Skeletal muscle satellite cell (primary cell): ENCODE measurements at regions not wholly inside any gene's neighbourhood (a gene's known extent, or its start where the extent isn't known, plus 50 kb on each side); places are given as distances from the start of the nearest gene placed in this dataset.
"Not testable (repeated sequence)": the region's sequence is repeated elsewhere in the genome, so short reads cannot be mapped to it uniquely, and the experiment has no call there.

ENCODE experiments used
- H3K27me3 ChIP-seq: 2 replicates; pipeline ENCODE4 v1.7.0; 2013; ENCODE audit warnings: low read length; ENCODE audit not compliant: control insufficient read depth, insufficient read depth
- H3K36me3 ChIP-seq: 2 replicates; pipeline ENCODE4 v1.7.0; 2013; ENCODE audit warnings: mild to moderate bottlenecking, control low read depth, low read length; ENCODE audit not compliant: insufficient read depth
- H3K4me1 ChIP-seq: 2 replicates; pipeline ENCODE4 v1.7.0; 2013; ENCODE audit warnings: low read length; ENCODE audit not compliant: control insufficient read depth, insufficient read depth
- H3K4me2 ChIP-seq: 2 replicates; pipeline ENCODE4 v1.7.0; 2013; ENCODE audit warnings: mild to moderate bottlenecking, low read length
- H3K4me3 ChIP-seq: 2 replicates; pipeline ENCODE4 v1.7.0; 2013; ENCODE audit warnings: low read length
- H3K9ac ChIP-seq: 2 replicates; pipeline ENCODE4 v1.7.0; 2013; ENCODE audit warnings: mild to moderate bottlenecking, low read depth, low read length, moderate library complexity
- H3K9me3 ChIP-seq: replicated peaks from 2 replicates; pipeline ENCODE4 v1.7.0; 2013; ENCODE audit warnings: mild to moderate bottlenecking, control low read depth, low read length

- no peaks in the 10 kb centered on the region for H3K36me3 ChIP-seq
- no peak overlapping the region for H3K9ac ChIP-seq
- peaks cover 12% of the 10 kb centered on the region for H3K4me1 ChIP-seq
- H3K9me3 ChIP-seq = no peaks in the 10 kb centered on the region
- no peaks in the 10 kb centered on the region for H3K27me3 ChIP-seq
- H3K4me3 ChIP-seq = no peak overlapping the region
- H3K4me2 ChIP-seq = no peak overlapping the region
These were observed 103.1 kb upstream of the MYO10 start for GRCh38 chr5:17039170-17039569.

- H3K9ac ChIP-seq = no peak overlapping the region
- peaks cover 12% of the 10 kb centered on the region for H3K4me1 ChIP-seq
- no peaks in the 10 kb centered on the region for H3K36me3 ChIP-seq
- H3K27me3 ChIP-seq = no peaks in the 10 kb centered on the region
- no peak overlapping the region for H3K4me2 ChIP-seq
- no peaks in the 10 kb centered on the region for H3K9me3 ChIP-seq
- no peak overlapping the region for H3K4me3 ChIP-seq
These were observed 106.0 kb upstream of the MYO10 start for GRCh38 chr5:17042041-17042440.

- H3K4me2 ChIP-seq = no peak overlapping the region
- no peak overlapping the region for H3K4me3 ChIP-seq
- no peaks in the 10 kb centered on the region for H3K27me3 ChIP-seq
- no peak overlapping the region for H3K9ac ChIP-seq
- no peaks in the 10 kb centered on the region for H3K4me1 ChIP-seq
- no peaks in the 10 kb centered on the region for H3K9me3 ChIP-seq
- no peaks in the 10 kb centered on the region for H3K36me3 ChIP-seq
These were observed 110.2 kb upstream of the MYO10 start for GRCh38 chr5:17046320-17046719.

- H3K36me3 ChIP-seq = no peaks in the 10 kb centered on the region
- H3K9me3 ChIP-seq = no peaks in the 10 kb centered on the region
- no peak overlapping the region for H3K4me3 ChIP-seq
- H3K9ac ChIP-seq = no peak overlapping the region
- no peaks in the 10 kb centered on the region for H3K27me3 ChIP-seq
- H3K4me2 ChIP-seq = no peak overlapping the region
- no peaks in the 10 kb centered on the region for H3K4me1 ChIP-seq
These were observed 114.1 kb upstream of the MYO10 start for GRCh38 chr5:17050236-17050635.

- peaks cover 17% of the 10 kb centered on the region for H3K4me1 ChIP-seq
- no peaks in the 10 kb centered on the region for H3K27me3 ChIP-seq
- no peak overlapping the region for H3K9ac ChIP-seq
- no peak overlapping the region for H3K4me3 ChIP-seq
- H3K36me3 ChIP-seq = no peaks in the 10 kb centered on the region
- H3K9me3 ChIP-seq = no peaks in the 10 kb centered on the region
- H3K4me2 ChIP-seq = no peak overlapping the region
These were observed 118.8 kb upstream of the MYO10 start for GRCh38 chr5:17054911-17055310.

- Histone ChIP-seq H3K4me1 (peaks cover 17% of the 10 kb centered on the region), H3K9ac (no peak overlapping the region), H3K4me3 (no peak overlapping the region), H3K4me2 (peak overlapping the region; percentile 14), H3K36me3 (no peaks in the 10 kb centered on the region), H3K9me3 (no peaks in the 10 kb centered on the region), H3K27me3 (no peaks in the 10 kb centered on the region)
These were observed 120.1 kb upstream of the MYO10 start for GRCh38 chr5:17056141-17056631.

- Histone ChIP-seq H3K4me3 (no peak overlapping the region), H3K9me3 (no peaks in the 10 kb centered on the region), H3K4me1 (peaks cover 17% of the 10 kb centered on the region), H3K9ac (no peak overlapping the region), H3K4me2 (no peak overlapping the region), H3K27me3 (no peaks in the 10 kb centered on the region), H3K36me3 (no peaks in the 10 kb centered on the region)
These were observed 122.3 kb upstream of the MYO10 start for GRCh38 chr5:17058438-17058837.

- Histone ChIP-seq H3K4me3 (no peak overlapping the region), H3K9ac (no peak overlapping the region), H3K9me3 (no peaks in the 10 kb centered on the region), H3K4me1 (peaks cover 6% of the 10 kb centered on the region), H3K4me2 (no peak overlapping the region), H3K36me3 (no peaks in the 10 kb centered on the region), H3K27me3 (no peaks in the 10 kb centered on the region)
These were observed 125.9 kb upstream of the MYO10 start for GRCh38 chr5:17061973-17062470.

- not testable (repeated sequence) for H3K9ac ChIP-seq, H3K9me3 ChIP-seq, H3K27me3 ChIP-seq, H3K4me3 ChIP-seq, H3K36me3 ChIP-seq, H3K4me1 ChIP-seq, H3K4me2 ChIP-seq
These were observed 126.7 kb upstream of the MYO10 start for GRCh38 chr5:17062741-17063140.

- Histone ChIP-seq H3K4me1 (no peaks in the 10 kb centered on the region), H3K4me3 (no peak overlapping the region), H3K4me2 (no peak overlapping the region), H3K9ac (no peak overlapping the region), H3K9me3 (no peaks in the 10 kb centered on the region), H3K36me3 (no peaks in the 10 kb centered on the region), H3K27me3 (no peaks in the 10 kb centered on the region)
These were observed 128.2 kb upstream of the MYO10 start for GRCh38 chr5:17064241-17064640.

GRCh38 chr5:17065458-17065857, 129.4 kb upstream of the MYO10 start:
- Histone ChIP-seq H3K36me3 (no peaks in the 10 kb centered on the region), H3K4me1 (peaks cover 7% of the 10 kb centered on the region), H3K4me3 (no peak overlapping the region), H3K4me2 (no peak overlapping the region), H3K9ac (no peak overlapping the region), H3K9me3 (no peaks in the 10 kb centered on the region), H3K27me3 (no peaks in the 10 kb centered on the region)

- not testable (repeated sequence) for H3K4me3 ChIP-seq, H3K9me3 ChIP-seq, H3K4me2 ChIP-seq, H3K9ac ChIP-seq, H3K27me3 ChIP-seq, H3K36me3 ChIP-seq
- H3K4me1 ChIP-seq = peaks cover 13% of the 10 kb centered on the region
These were observed 129.9 kb upstream of the MYO10 start for GRCh38 chr5:17066026-17066425.
